ENCODE measurements at regions not wholly inside any gene's neighbourhood (a gene's known extent, or its start where the extent isn't known, plus 50 kb on each side); places are given as distances from the start of the nearest gene placed in this dataset.
A peak's percentile ranks its signal among the peaks of the same experiment; 100 is the strongest.
"Not testable (repeated sequence)": the region's sequence is repeated elsewhere in the genome, so short reads cannot be mapped to it uniquely, and the experiment has no call there.

GRCh38 chr3:82475306-82475705, 713.9 kb upstream of the GBE1 start:
- H3K4me3 ChIP-seq (ENCODE audit: low read depth, low read length), result no peak overlapping the region
- DNase-seq (ENCODE audit: low read depth), result peak; percentile 4

- H3K4me3 ChIP-seq (ENCODE audit: low read depth, low read length), result no peak overlapping the region
- DNase-seq (ENCODE audit: low read depth), result peak; percentile 67
Observed at GRCh38 chr3:82474711-82475110, 713.3 kb upstream of the GBE1 start.

DNA sequence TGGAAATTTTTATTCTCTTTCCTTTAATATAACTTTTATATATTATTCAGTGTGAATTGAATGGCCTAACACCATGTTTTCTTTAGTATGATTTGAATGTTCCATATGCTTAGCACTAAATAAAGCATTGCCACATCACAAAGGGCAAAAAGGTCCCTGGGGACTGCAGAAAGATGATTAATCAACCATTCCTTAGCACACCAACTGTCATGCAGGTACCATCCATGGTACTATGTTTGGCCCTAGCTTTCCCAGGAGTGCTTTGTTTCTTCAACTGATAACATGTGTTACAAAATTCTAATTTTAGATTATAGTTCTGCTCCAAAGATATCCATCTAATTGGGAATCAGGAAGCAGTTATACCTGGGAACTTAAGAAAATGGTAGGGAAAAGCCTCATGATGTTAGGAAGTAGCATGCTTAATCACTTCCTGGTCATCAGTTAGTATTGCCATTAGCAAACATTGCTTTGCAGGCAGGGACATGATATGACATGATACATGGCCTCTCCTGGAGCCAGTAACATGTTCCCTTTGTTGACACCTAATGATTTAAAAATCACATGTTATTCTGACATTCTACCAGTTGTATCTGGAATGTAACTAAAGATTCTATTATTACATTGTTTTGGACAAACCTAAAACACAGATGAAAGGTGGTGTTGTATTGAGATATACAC, 712.6 kb upstream of the GBE1 start:
- DNase-seq (ENCODE audit: low read depth), result peak; percentile 4
- H3K4me3 ChIP-seq (ENCODE audit: low read depth, low read length), result no peak overlapping the region

- DNase-seq (ENCODE audit: low read depth), result no peak
- H3K4me3 ChIP-seq (ENCODE audit: low read depth, low read length), result no peak overlapping the region
Observed at GRCh38 chr3:82467051-82467450, 705.6 kb upstream of the GBE1 start.

DNA sequence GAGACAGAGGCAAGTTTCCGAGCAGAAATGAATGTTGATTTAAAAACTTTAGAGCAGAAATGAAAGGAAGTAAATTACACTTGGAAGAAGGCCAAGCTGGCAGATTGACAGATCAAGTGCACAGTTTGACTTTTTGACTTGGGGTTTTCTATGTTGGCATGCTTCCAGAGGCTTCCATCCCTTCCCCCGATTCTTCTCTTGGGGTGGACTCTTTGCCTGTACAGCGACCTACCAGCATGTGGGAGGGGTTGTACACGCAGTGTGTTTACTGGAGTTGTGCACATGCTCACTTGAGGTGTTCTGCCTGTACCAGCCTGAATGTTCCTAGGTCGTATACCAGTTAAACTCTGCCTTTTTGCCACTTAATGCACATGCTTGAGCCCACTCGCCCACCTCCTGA, 701.5 kb upstream of the GBE1 start:
- no peak for DNase-seq (ENCODE audit: low read depth)
- no peak overlapping the region for H3K4me3 ChIP-seq (ENCODE audit: low read depth, low read length)

- DNase-seq (ENCODE audit: low read depth), result no peak
Observed at GRCh38 chr3:82461049-82461889, 699.8 kb upstream of the GBE1 start.

DNA sequence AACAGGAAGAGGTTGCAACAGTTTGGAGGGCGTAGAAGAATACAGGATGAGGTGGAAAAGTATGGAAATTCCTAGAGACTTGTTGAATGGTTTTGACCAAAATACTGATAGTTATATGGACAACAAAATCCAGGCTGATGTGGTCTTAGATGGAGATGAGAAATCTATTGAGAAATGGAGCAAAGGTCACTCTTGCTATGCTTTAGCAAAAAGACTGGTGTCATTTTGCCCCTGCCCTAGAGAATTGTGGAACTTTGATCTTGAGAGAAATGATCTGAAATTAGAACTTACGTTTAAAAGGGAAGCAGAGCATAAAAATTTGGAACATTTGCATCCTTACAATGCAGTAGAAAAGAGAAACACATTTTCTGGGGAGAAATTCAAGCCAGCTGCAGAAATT, 686.9 kb upstream of the GBE1 start:
- DNase-seq (ENCODE audit: low read depth), result no peak
- no peak overlapping the region for H3K4me3 ChIP-seq (ENCODE audit: low read depth, low read length)

More at GRCh38 chr3:82461049-82461889, 699.8 kb upstream of the GBE1 start:
- H3K4me3 ChIP-seq (ENCODE audit: low read depth, low read length), result no peak overlapping the region

- DNase-seq (ENCODE audit: low read depth); H3K4me3 ChIP-seq (ENCODE audit: low read depth, low read length): not testable (repeated sequence)
Observed at GRCh38 chr3:82428821-82429220, 667.4 kb upstream of the GBE1 start.

- DNase-seq (ENCODE audit: low read depth), result no peak
- no peak overlapping the region for H3K4me3 ChIP-seq (ENCODE audit: low read depth, low read length)
Observed at GRCh38 chr3:82424031-82424339, 662.5 kb upstream of the GBE1 start.

DNA sequence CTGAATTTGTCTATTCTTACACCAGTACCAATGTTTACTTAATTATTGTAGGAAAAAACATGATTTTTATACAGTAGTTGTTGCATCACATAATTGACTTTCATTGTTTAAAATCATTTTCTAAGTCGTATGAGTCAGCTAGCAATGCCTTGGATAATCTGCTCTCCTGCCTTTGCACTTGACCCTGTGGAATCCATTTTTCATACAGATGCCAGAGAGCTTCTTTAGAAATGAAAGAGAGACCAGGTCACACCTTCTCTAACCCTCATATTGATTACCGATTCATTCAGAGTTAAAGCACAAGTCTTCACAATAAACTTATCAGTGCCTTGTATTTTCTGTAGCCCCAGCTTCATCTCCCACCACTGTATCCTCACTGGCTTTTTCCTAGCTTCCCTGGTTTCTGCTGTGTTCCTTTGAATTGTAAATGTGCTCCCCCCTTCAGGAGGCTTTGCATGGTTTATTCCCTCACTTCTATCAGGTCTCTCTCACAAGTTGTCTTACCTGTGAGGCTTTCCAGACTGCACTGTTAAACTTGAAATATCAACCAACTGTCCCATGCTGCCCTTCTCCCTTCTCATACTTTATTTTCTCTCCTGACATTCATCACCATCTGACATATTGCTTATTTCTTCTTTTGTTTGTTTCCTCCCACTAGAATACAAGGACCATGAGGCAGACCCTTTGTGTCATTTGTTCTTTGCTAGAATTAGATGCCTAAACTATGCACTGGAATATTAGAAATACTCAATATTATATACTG, 662.0 kb upstream of the GBE1 start:
- no peak overlapping the region for H3K4me3 ChIP-seq (ENCODE audit: low read depth, low read length)
- DNase-seq (ENCODE audit: low read depth), result no peak

GRCh38 chr3:82416830-82417229, 655.4 kb upstream of the GBE1 start:
- DNase-seq (ENCODE audit: low read depth), result no peak
- H3K4me3 ChIP-seq (ENCODE audit: low read depth, low read length), result no peak overlapping the region

DNA sequence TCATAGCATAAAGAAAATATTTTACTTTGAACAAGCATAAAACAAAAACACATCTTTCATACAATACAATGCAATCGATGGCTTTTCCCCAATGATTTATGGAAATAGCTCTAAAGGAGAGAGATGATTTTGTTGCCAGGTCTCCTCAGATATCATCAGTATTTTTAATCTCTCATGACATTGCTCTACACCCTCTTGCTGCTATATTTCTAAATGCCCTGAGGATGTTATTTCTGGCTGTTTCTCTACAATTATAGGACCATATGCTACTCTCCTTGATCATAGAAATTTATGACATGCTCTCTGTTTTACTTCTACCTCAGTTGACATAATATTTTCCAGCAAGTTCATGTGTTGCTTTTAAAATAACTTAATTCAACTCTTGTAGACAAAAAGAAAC, 654.9 kb upstream of the GBE1 start:
- no peak overlapping the region for H3K4me3 ChIP-seq (ENCODE audit: low read depth, low read length)
- no peak for DNase-seq (ENCODE audit: low read depth)

DNA sequence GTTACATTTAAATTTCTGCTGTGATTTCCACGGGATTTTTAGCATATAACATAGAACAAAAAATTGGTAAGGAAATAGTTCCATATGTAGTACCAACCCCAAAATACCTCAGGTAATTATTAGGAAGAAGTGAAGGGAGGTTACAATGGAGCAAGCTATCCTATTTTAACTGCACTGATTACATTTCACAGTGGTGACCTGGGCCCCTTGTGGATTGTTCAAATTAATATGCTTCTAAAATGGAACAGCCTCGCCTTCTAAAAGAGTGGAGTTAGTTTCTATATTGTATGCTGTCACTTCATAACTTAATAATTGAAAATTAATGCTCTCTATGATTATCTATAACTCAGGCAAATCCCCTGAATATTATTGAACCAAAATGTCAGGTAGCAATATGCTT, 651.7 kb upstream of the GBE1 start:
- H3K4me3 ChIP-seq (ENCODE audit: low read depth, low read length), result no peak overlapping the region
- DNase-seq (ENCODE audit: low read depth), result no peak

DNA sequence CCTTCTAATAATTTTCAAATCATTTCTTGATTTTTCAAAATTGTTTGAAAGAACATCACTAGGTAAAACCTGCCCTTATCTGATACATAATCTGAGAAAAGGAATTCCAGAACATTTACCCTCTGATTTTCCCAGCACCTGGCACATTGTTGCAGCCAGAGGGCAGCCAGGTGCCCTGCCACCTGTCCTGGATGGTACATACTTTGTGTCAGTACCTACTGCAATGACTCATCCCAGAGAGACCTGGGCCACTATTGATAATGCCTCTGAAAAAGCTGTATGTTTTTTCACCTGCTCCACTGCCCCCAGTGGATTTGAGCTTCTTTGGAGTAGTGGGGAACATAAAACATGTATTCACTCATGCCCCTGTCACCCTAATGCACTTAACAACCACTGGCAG, 648.9 kb upstream of the GBE1 start:
- no peak overlapping the region for H3K4me3 ChIP-seq (ENCODE audit: low read depth, low read length)
- DNase-seq (ENCODE audit: low read depth), result no peak

DNA sequence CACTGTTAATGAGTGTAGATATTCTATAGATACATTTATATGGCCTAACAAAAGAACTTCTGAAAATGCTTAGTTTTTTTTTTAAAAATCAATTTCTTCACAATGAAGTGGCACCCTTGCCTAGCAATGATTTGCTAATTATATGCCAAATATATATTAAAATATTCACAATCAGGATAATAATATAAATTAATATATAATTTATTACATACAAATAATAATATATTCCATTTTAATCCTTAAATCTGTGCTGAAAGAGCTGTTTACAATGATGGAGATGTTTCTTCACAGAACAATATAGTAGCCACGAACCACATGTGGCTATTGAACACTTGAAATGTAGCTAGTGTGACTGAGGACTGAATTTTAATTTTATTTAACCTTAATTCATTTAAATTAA, 648.4 kb upstream of the GBE1 start:
- no peak overlapping the region for H3K4me3 ChIP-seq (ENCODE audit: low read depth, low read length)
- no peak for DNase-seq (ENCODE audit: low read depth)

DNA sequence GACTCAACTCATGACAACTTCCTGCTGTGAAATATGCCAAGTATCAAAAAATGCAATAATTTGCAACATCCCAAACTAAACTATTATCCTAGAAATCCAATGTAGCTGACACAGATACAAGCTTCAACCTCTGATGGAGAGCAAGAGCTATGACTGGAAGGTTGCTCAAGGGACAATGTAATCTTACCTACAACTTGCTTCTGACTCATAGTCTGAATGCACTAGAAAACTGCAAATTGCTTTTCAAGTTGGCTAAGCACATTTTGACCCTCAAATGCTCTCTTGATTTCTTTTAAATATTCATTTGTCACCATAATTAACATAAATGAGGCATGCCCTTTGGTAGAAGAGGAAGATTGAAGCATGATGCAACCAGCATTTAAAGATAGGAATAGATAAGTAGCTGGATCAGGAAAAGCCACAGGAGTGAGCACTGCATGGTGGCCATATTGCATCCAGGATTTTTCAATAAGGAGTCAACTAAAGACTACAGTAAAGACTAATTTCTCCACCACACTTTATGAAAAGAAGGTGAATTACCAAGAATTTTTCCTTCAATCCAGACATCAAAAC, 630.8 kb upstream of the GBE1 start:
- DNase-seq (ENCODE audit: low read depth), result no peak
- no peak overlapping the region for H3K4me3 ChIP-seq (ENCODE audit: low read depth, low read length)

DNA sequence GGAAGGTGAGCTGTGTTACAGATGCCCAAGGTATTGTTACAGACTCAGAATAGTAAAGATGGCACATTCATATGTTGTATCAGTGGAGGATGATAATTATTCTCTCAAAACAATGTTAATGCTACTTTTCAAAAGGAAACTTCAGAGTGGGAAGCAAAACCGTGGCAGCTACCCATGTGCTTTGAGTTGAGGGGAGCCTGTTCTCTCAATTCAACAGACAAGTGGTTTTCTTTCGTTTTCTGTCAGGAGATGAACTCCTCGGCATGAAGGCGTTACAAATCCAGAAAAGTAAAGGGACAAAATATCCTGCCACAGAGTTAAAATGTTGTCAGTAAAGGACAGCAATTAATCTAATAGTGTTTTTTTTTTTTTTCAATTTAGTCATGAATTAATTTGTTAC, 629.4 kb upstream of the GBE1 start:
- no peak for DNase-seq (ENCODE audit: low read depth)

GRCh38 chr3:82386647-82387046, 625.2 kb upstream of the GBE1 start:
- no peak for DNase-seq (ENCODE audit: low read depth)
- H3K4me3 ChIP-seq (ENCODE audit: low read depth, low read length), result no peak overlapping the region

More for the DNA sequence above, 629.4 kb upstream of the GBE1 start:
- no peak overlapping the region for H3K4me3 ChIP-seq (ENCODE audit: low read depth, low read length)

- no peak for DNase-seq (ENCODE audit: low read depth)
- H3K4me3 ChIP-seq (ENCODE audit: low read depth, low read length), result no peak overlapping the region
Observed at GRCh38 chr3:82384181-82384580, 622.7 kb upstream of the GBE1 start.

GRCh38 chr3:82382831-82383230, 621.4 kb upstream of the GBE1 start:
- no peak overlapping the region for H3K4me3 ChIP-seq (ENCODE audit: low read depth, low read length)
- no peak for DNase-seq (ENCODE audit: low read depth)

Measured in skeletal muscle cell (primary cell).